Spinal cord (tissue), 9 donors: ENCODE measurements at regions not wholly inside any gene's neighbourhood (a gene's known extent, or its start where the extent isn't known, plus 50 kb on each side); places are given as distances from the start of the nearest gene placed in this dataset.
A peak's percentile ranks its signal among the peaks of the same experiment; 100 is the strongest.
"Not testable (repeated sequence)": the region's sequence is repeated elsewhere in the genome, so short reads cannot be mapped to it uniquely, and the experiment has no call there.

ENCODE experiments used
- DNase-seq, 6 donors: peaks; one replicate each; pipeline versions ENCODE4 v3.0.0 to v3.0.0-alpha.2; 2013 to 2015; ENCODE audit warnings: low spot score in 6 of 6, low read depth in 4 of 6
- H3K27ac ChIP-seq: one replicate; pipeline ENCODE4 v1.5.1; 2013; ENCODE audit warnings: low read depth, low read length, control low read depth
- H3K27me3 ChIP-seq: one replicate; pipeline ENCODE4 v1.6.1; 2013; ENCODE audit warnings: low read length; ENCODE audit not compliant: control insufficient read depth, insufficient read depth
- H3K36me3 ChIP-seq: one replicate; pipeline ENCODE4 v1.6.1; 2013; ENCODE audit warnings: low read length; ENCODE audit not compliant: control insufficient read depth, insufficient read depth
- H3K4me1 ChIP-seq: one replicate; pipeline ENCODE4 v1.6.1; 2013; ENCODE audit warnings: low read length; ENCODE audit not compliant: control insufficient read depth, insufficient read depth
- H3K4me3 ChIP-seq: one replicate; pipeline ENCODE4 v1.5.1; 2013; ENCODE audit warnings: low read depth, low read length, control low read depth
- H3K9me3 ChIP-seq: one replicate; pipeline ENCODE4 v1.6.1; 2013; ENCODE audit warnings: low read length; ENCODE audit not compliant: control insufficient read depth, insufficient read depth
- WGBS: methylation state at CpG from one replicate; pipeline ENCODE4 v1.1.5; 2013; ENCODE audit warnings: missing lambda C conversion rate; ENCODE audit not compliant: insufficient coverage; 5-methylcytosine and 5-hydroxymethylcytosine counted together
- donor health status: healthy.

- H3K9me3 ChIP-seq = peaks cover 7% of the 10 kb centered on the region
- no CpG with 5 or more reads among the region's 2 CpGs for WGBS
- no peaks in the 10 kb centered on the region for H3K4me1 ChIP-seq
- DNase-seq = peak in 2 of 6 donors; percentile 22 to 50
- H3K27ac ChIP-seq = no peak overlapping the region
- no peaks in the 10 kb centered on the region for H3K36me3 ChIP-seq
- H3K27me3 ChIP-seq = no peaks in the 10 kb centered on the region
- H3K4me3 ChIP-seq = no peak overlapping the region
These were observed 55.2 kb downstream of the RTL3 start for GRCh38 chrX:78603908-78604307.

GRCh38 chrX:78595901-78596502 lies 63.1 kb downstream of the RTL3 start:
- DNase-seq = peak in 2 of 6 donors; percentile 8 to 25
- no peaks in the 10 kb centered on the region for H3K36me3 ChIP-seq

GRCh38 chrX:78593701-78594100 lies 65.4 kb downstream of the RTL3 start:
- no peaks in the 10 kb centered on the region for H3K27me3 ChIP-seq
- no peaks in the 10 kb centered on the region for H3K9me3 ChIP-seq
- WGBS = no CpG with 5 or more reads among the region's 1 CpG
- H3K4me1 ChIP-seq = no peaks in the 10 kb centered on the region
- H3K36me3 ChIP-seq = no peaks in the 10 kb centered on the region
- H3K4me3 ChIP-seq = no peak overlapping the region
- DNase-seq = no peak
- no peak overlapping the region for H3K27ac ChIP-seq

More at GRCh38 chrX:78595901-78596502, 63.1 kb downstream of the RTL3 start:
- Histone ChIP-seq H3K27me3 (no peaks in the 10 kb centered on the region), H3K27ac (no peak overlapping the region), H3K9me3 (peaks cover 7% of the 10 kb centered on the region), H3K4me1 (no peaks in the 10 kb centered on the region), H3K4me3 (no peak overlapping the region)
- WGBS = 62% methylated on average over 1 of the region's 3 CpGs

- Histone ChIP-seq H3K36me3 (no peaks in the 10 kb centered on the region), H3K9me3 (no peaks in the 10 kb centered on the region), H3K27me3 (no peaks in the 10 kb centered on the region), H3K27ac (no peak overlapping the region), H3K4me1 (no peaks in the 10 kb centered on the region), H3K4me3 (no peak overlapping the region)
- 59% methylated on average over 2 of the region's 2 CpGs for WGBS
- DNase-seq = no peak
These were observed 67.1 kb downstream of the RTL3 start for GRCh38 chrX:78592030-78592429.

GRCh38 chrX:78574306-78574705 lies 84.8 kb downstream of the RTL3 start:
- Histone ChIP-seq H3K27me3 (no peaks in the 10 kb centered on the region), H3K36me3 (no peaks in the 10 kb centered on the region), H3K4me1 (no peaks in the 10 kb centered on the region), H3K27ac (no peak overlapping the region), H3K4me3 (no peak overlapping the region), H3K9me3 (no peaks in the 10 kb centered on the region)
- no peak for DNase-seq
- 100% methylated on average over 1 of the region's 3 CpGs for WGBS

GRCh38 chrX:78573630-78574029 lies 85.5 kb downstream of the RTL3 start:
- Histone ChIP-seq H3K4me1 (no peaks in the 10 kb centered on the region), H3K4me3 (no peak overlapping the region), H3K27ac (no peak overlapping the region), H3K36me3 (no peaks in the 10 kb centered on the region), H3K27me3 (no peaks in the 10 kb centered on the region), H3K9me3 (no peaks in the 10 kb centered on the region)
- DNase-seq = peak in 1 of 6 donors; percentile 14
- WGBS = 93% methylated on average over 2 of the region's 2 CpGs

GRCh38 chrX:78571849-78572248 lies 87.3 kb downstream of the RTL3 start:
- H3K4me3 ChIP-seq = no peak overlapping the region
- H3K9me3 ChIP-seq = no peaks in the 10 kb centered on the region
- DNase-seq = no peak
- no peaks in the 10 kb centered on the region for H3K27me3 ChIP-seq
- H3K36me3 ChIP-seq = no peaks in the 10 kb centered on the region
- no peaks in the 10 kb centered on the region for H3K4me1 ChIP-seq
- no peak overlapping the region for H3K27ac ChIP-seq
- WGBS = 51% methylated on average over 2 of the region's 2 CpGs

GRCh38 chrX:78555401-78555980 lies 103.6 kb downstream of the RTL3 start:
- H3K4me3 ChIP-seq = no peak overlapping the region
- no peaks in the 10 kb centered on the region for H3K27me3 ChIP-seq
- no peak overlapping the region for H3K27ac ChIP-seq
- H3K36me3 ChIP-seq = no peaks in the 10 kb centered on the region
- H3K4me1 ChIP-seq = no peaks in the 10 kb centered on the region
- peak in 3 of 6 donors; percentile 1 to 26 (median 22) for DNase-seq
- H3K9me3 ChIP-seq = no peaks in the 10 kb centered on the region
- no CpG with 5 or more reads among the region's 3 CpGs for WGBS

- not testable (repeated sequence) for DNase-seq, H3K27ac ChIP-seq, H3K4me1 ChIP-seq, H3K27me3 ChIP-seq, H3K4me3 ChIP-seq, H3K36me3 ChIP-seq, H3K9me3 ChIP-seq
- no CpG with 5 or more reads among the region's 1 CpG for WGBS
These were observed 106.5 kb downstream of the RTL3 start for GRCh38 chrX:78552628-78553027.

- H3K9me3 ChIP-seq = peaks cover 5% of the 10 kb centered on the region
- no peak for DNase-seq
- no CpG with 5 or more reads among the region's 2 CpGs for WGBS
- H3K27ac ChIP-seq = no peak overlapping the region
- no peaks in the 10 kb centered on the region for H3K4me1 ChIP-seq
- no peak overlapping the region for H3K4me3 ChIP-seq
- H3K27me3 ChIP-seq = no peaks in the 10 kb centered on the region
- H3K36me3 ChIP-seq = no peaks in the 10 kb centered on the region
These were observed 111.1 kb downstream of the RTL3 start for GRCh38 chrX:78548012-78548411.
